Sigmoid colon (tissue), 4 donors: ENCODE measurements at regions not wholly inside any gene's neighbourhood (a gene's known extent, or its start where the extent isn't known, plus 50 kb on each side); places are given as distances from the start of the nearest gene placed in this dataset.

ENCODE experiments used
- CTCF ChIP-seq, 4 experiments: fragments of 450-650 bp in 3 of 4; fragments of 200-600 bp in 1 of 4; IDR thresholded peaks; one replicate each; pipeline ENCODE4 v1.5.1; 2016 to 2019; ENCODE audit warnings: antibody characterized with exemption in 4 of 4, mild to moderate bottlenecking in 3 of 4, moderate library complexity in 2 of 4
- EP300 ChIP-seq, 4 donors: sonication (generic); formaldehyde crosslinking; IDR thresholded peaks; one replicate each; pipeline ENCODE4 v1.6.1; 2017; ENCODE audit warnings: antibody characterized with exemption in 4 of 4
- POLR2A ChIP-seq, 2 donors: fragments of 450-650 bp; IDR thresholded peaks; one replicate each; pipeline ENCODE4 v1.6.1; 2016; ENCODE audit warnings: antibody characterized with exemption in 2 of 2, mild to moderate bottlenecking in 2 of 2, moderate library complexity in 2 of 2
- POLR2AphosphoS5 ChIP-seq, 4 donors: sonication (generic); formaldehyde crosslinking; IDR thresholded peaks; one replicate each; pipeline ENCODE4 v1.6.1; 2017; ENCODE audit warnings: antibody characterized with exemption in 4 of 4

GRCh38 chr1:232579958-232580941 is 49.7 kb downstream of the SIPA1L2 start:
- TF ChIP-seq POLR2AphosphoS5 (IDR thresholded peaks at IDR 0.05) (no peak), CTCF (IDR thresholded peaks at IDR 0.05) (no peak), POLR2A (IDR thresholded peaks at IDR 0.05) (no peak), EP300 (IDR thresholded peaks at IDR 0.05) (no peak)
